ENCODE measurements at regions not wholly inside any gene's neighbourhood (a gene's known extent, or its start where the extent isn't known, plus 50 kb on each side); places are given as distances from the start of the nearest gene placed in this dataset.

GRCh38 chr3:116776880-116777785, 67.6 kb downstream of the TUSC7 start (continued):
- TF ChIP-seq CTCF (conservative IDR thresholded peaks at IDR 0.05; ENCODE audit: low read depth in 2 of 2) (no peak), ZNF462 (CRISPR knock-in tag; IDR thresholded peaks at IDR 0.05) (no peak), ZNF331 (CRISPR knock-in tag; IDR thresholded peaks at IDR 0.05; ENCODE audit: low read depth) (no peak)

- Mint-ChIP-seq H3K27ac (no peak overlapping the region), H3K36me3 (ENCODE audit: low read depth) (no peaks in the 10 kb centered on the region), H3K4me3 (no peak overlapping the region), H3K27me3 (ENCODE audit: insufficient read depth, low read depth, poor library complexity) (peaks cover 2% of the 10 kb centered on the region), H3K4me1 (peaks cover 26% of the 10 kb centered on the region), H3K9me3 (no peaks in the 10 kb centered on the region)
- Histone ChIP-seq H3K27me3 (ENCODE audit: insufficient read depth) (no peaks in the 10 kb centered on the region), H3K36me3 (ENCODE audit: insufficient read depth) (no peaks in the 10 kb centered on the region), H3K27ac (ENCODE audit: low read depth) (no peak overlapping the region), H3K4me2 (no peak overlapping the region; the same call in 1 of the 2 replicates), H3K79me2 (replicated peaks; ENCODE audit: insufficient read depth) (no peaks in the 10 kb centered on the region), H3F3A (replicated peaks; ENCODE audit: low read depth) (no peaks in the 10 kb centered on the region), H2AFZ (peak overlapping the region; percentile 10; the same call in 1 of the 2 replicates), H4K20me1 (replicated peaks; ENCODE audit: insufficient read depth) (no peaks in the 10 kb centered on the region), H3K9me2 (ENCODE audit: insufficient read depth) (no peaks in the 10 kb centered on the region), H3K4me3 (no peak overlapping the region), H3K4me1 (ENCODE audit: insufficient read depth) (peaks cover 17% of the 10 kb centered on the region)
- no peak for DNase-seq (ENCODE audit: low spot score)
- peak; percentile 73 for ATAC-seq
- no peak for TF ChIP-seq REST (IDR thresholded peaks at IDR 0.05; ENCODE audit: unreplicated experiment)
- TF ChIP-seq POLR2AphosphoS5 (IDR thresholded peaks at IDR 0.05; ENCODE audit: low read depth), result no peak
- TF ChIP-seq STAT1 (IDR thresholded peaks at IDR 0.05; ENCODE audit: unreplicated experiment), result no peak
- TF ChIP-seq ZNF114 (CRISPR knock-in tag; IDR thresholded peaks at IDR 0.05), result no peak
- TF ChIP-seq JUNB (IDR thresholded peaks at IDR 0.05; ENCODE audit: unreplicated experiment), result no peak
- no peak for TF ChIP-seq ETS1 (IDR thresholded peaks at IDR 0.05)
These were observed 75.6 kb downstream of the TUSC7 start for GRCh38 chr3:116785226-116785625.

All from GM23338 (cell line).